Femur (tissue), 1 donor: ENCODE measurements at regions not wholly inside any gene's neighbourhood (a gene's known extent, or its start where the extent isn't known, plus 50 kb on each side); places are given as distances from the start of the nearest gene placed in this dataset.
"Not testable (repeated sequence)": the region's sequence is repeated elsewhere in the genome, so short reads cannot be mapped to it uniquely, and the experiment has no call there.

ENCODE experiments used
- DNase-seq: peaks from one replicate; pipeline ENCODE4 v3.0.0-alpha.2; 2017

DNA sequence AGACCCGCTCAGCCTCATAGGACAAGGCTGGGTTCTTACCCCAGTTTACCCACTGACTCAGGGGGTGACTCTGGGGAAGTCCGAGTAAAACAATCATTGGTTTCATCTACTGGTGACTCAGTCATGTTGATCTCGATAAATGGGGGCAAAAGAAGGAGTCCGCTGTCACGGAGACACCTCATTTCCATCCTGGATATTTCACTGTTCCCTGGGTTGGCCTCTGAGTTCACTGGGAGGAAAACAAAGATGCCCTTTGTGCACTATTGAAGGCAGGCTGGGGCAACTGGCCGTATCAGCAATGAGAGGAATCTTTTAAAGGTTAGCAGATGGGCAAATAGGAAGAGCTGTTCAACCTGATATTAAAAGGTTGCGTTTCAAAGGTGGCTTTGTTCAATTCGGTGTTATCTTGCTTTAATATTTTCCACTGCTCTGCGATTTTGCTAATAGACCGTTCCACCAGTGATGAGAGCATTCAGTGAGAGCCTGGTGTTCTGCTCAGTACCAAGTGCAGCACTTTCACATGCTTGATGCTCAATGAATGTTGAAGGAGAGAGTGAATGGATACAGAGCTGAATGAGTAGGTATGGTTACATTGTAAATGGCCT is 110.2 kb upstream of the EGFLAM start:
- DNase-seq: no peak

DNA sequence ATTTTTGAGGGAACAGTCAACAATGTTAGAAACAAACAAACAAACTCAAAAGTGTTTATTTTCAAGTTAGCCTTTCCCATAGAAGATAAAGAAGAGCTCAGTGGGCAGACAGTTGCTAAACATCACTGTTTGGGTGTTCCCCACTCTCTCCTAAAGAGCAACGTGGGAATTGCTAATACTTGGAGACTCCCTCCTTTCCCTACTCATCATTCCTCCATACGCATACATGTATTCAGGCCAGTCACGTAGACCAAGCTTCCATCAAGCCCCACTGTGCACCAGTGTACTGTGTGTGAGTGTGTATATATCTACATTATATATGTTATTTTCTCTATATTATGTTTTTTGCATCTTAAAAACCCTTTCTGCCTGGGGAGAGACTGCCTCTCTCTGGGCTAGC is 115.0 kb upstream of the EGFLAM start:
- no peak for DNase-seq

DNA sequence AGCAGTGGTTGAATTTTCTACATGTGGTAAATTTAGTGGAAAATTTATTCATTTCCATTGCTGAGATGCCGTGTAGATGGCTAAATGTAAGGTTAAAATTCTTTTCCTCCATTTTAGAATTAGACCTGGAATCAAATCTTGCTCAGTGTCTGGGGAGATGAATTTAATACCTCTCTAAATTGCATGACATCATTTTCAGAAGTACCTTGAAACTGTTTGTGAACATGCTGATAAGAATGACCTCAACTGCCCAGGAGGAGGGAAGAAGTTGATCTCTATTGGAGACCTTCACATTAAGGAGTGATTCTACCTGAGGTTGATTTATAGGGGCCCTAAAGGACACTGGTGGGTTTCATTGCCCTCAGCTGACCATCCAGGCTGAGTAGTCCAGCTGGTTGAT is 116.7 kb upstream of the EGFLAM start:
- DNase-seq: no peak

- no peak for DNase-seq
Measured at GRCh38 chr5:38138574-38138973, 119.8 kb upstream of the EGFLAM start.

DNA sequence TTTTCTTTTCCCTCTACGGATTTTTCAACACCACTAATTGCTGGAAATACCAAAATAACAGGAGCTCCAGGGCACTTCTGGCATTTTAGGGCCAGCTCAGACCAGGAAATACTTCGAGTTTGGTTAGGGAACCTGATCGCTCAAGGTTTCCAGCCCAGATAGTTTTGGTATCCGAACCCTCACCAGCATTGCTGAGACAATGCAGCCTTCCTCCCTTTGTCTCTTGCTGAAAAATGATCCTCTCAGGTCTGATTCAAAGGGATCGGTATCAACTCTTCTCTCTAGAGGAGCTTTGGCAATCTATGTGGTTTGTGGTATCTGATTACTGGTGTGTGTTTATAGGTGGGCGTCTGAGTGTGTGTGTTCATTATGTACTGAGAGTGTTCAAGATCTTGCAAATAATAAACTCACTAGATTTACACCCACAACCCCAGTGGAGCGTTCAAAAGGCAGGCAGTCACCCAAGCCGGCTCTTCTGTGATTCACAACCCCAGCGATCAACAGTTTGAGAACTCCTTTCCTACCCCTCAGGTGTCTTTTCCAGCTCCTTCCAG is 122.8 kb upstream of the EGFLAM start:
- no peak for DNase-seq

- no peak for DNase-seq
Measured at GRCh38 chr5:38134810-38135209, 123.5 kb upstream of the EGFLAM start.

DNA sequence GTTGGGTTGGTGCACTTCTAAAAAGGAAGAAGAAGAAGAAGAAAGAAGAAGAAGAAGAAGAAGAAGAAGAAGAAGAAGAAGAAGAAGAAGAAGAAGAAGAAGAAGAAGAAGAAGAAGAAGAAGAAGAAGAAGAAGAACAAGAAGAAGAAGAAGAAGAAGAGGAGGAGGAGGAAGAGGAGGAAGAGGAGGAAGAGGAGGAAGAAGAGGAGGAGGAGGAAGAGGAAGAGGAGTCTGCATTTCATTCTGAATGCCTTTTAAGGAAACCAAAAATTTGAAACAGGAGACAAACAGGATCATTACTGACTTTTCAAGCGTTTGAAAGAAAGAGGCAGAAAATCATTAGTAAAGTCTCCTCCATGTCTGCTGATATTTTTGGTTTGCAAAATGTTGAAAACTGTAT is 124.1 kb upstream of the EGFLAM start:
- DNase-seq: not testable (repeated sequence)

GRCh38 chr5:38131686-38132085 is 126.7 kb upstream of the EGFLAM start:
- no peak for DNase-seq

DNA sequence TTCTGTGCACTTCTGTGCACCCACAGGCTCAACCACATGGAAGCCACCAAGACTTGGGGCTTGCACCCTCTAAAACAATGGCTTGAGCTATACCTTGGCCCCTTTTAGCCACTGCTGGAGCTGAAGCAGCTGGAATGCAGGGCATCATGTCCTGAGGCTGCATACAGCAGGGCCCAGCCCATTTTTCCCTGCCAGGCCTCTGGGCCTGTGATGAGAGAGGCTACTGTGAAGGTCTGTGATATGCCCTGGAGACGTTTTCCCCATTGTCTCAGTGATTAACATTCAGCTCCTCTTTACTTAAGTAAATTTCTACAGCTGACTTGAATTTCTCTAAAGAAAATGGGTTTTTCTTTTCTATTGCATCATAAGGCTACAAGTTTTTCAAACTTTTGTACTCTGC is 134.0 kb upstream of the EGFLAM start:
- no peak for DNase-seq

DNA sequence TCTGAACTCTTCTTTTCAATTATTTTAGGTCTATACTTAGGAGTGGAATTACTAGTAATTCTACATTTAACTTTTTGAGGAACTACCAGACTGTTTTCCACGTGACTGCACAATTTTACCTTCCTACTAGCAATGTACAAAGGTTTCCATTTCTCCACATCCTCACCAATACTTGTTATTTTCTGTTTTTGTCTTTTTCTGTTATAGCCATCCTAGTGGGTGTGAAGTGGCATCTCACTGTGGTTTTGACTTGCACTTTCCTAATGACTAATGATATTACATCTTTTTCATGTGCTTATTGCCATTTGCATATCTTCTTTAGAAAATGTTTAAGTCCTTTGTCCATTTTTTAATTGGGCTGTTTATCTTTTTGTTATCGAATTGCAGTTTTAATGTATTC is 136.9 kb upstream of the EGFLAM start:
- DNase-seq: no peak

DNA sequence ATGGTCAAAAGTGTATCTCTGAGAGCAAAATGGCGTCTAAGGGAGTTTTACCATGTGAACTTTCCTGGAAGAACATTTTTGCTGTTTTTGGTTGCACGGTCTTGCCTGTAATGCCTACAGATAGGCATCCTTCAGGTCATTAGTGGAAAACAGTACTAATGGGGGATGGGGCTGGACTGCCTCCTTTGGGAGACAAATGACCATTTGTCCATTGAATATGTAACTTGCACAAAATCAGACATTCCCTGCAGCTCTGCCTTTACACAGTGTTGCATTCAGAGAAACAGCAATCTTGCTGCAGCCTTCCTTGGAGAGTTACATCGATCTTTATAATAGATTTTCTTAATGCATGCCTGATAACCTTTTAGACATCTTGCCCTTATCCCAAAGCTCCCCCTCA is 138.5 kb upstream of the EGFLAM start:
- no peak for DNase-seq

GRCh38 chr5:38117784-38118479 is 140.4 kb upstream of the EGFLAM start:
- no peak for DNase-seq

DNA sequence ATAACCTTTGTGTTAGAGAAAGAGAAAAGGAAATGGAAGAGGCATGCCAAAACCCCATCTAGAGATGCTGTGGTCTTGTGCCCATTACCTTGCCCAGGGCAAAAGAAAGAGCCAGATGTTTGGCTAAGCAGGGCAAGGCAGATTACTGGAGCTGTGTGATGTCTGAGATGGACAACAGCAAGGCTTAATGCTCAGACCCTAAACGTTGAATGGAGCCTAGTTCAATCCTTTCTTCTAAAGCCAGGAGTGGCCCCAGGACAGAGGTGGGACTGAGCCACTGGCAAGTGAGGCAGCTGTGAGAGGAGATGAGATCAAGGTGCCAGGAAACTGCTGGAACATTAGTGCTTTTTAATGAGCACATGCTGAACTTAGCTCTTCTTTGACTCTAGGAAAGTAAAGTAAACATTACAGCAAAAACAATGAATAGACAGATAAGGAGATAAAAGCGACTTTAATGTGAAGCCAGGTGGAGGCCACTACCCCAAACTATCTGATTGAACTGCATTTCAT is 143.0 kb upstream of the EGFLAM start:
- no peak for DNase-seq

DNA sequence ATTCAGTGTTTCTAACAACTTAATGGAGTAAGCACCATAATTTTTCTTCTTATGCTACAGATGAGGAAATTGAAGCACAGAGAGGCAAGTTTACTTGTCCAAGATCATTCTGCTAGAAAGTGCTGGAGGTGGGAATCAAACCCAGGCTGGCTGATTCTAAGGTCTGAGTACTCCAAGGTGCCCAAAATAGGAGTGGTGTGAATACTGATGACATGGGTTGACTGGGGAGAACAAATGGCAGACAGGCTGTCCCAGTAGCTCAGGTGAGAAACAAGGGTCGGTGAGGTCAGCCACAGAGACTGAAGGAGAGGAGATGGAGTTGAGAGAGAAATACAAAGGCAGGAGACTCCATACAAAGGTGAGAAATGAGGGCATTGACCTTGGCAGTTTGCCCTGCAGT is 144.5 kb upstream of the EGFLAM start:
- DNase-seq: no peak

GRCh38 chr5:38113456-38113855 is 144.9 kb upstream of the EGFLAM start:
- DNase-seq: no peak

GRCh38 chr5:38112938-38113337 is 145.4 kb upstream of the EGFLAM start:
- DNase-seq: no peak

GRCh38 chr5:38110130-38110529 is 148.2 kb upstream of the EGFLAM start:
- DNase-seq: no peak

DNA sequence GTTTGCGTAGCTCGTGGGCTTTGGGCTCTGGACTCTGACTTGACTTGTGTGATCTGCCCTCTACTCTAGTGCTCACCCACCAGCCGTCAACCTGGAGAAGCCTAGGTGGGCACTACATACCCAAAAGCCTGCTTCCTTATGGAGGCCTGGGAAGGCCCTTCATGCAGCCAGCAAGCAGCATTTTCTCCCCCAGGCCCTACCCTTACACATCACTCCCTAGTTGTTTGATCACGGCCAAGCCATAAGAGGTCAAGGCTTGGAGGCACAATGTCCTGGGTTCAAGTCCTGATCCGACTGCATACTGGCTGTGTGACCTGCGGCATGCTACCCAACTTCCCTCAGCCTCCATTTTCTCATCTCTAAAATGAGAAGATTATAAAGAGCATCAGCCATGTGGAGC is 151.3 kb upstream of the EGFLAM start:
- DNase-seq: no peak

DNA sequence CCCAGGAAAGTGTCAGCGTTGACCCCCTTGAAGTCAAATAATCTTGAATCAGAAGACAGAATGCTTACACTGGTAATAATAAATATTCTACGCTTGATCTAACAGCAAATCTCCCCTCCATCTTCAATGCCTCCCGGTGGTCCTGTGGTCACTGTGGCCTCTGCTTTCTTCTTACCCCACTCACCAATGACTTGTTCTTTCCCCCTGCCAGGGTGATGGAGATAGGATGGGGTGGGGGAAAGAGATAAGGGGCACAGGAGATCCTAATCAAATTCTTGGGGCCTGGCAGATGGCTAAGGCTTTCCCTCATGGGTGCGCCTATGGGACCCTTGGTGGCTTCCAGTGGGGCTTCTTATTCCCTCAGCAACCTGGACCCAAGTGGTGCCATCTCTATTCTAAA is 152.6 kb upstream of the EGFLAM start:
- DNase-seq: no peak

DNA sequence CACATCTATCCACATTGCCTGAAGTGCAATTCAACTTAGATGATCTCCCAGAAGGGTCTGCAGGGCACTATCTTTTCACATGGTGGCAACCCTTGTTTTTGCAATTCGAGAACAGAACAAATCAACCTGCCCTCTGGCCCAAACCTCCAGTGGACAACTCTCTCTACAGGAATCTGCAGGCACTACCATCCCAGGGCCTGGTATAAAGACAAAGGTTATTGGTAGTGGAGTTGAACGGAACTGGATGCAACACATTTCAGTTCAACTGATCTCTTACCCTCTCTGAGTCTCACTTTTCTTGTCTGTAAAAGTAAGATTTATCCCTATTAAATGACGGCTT is 153.2 kb upstream of the EGFLAM start:
- DNase-seq: no peak

- DNase-seq: no peak
Measured at GRCh38 chr5:38104497-38105230, 153.7 kb upstream of the EGFLAM start.

- DNase-seq: no peak
Measured at GRCh38 chr5:38101897-38102296, 156.5 kb upstream of the EGFLAM start.

GRCh38 chr5:38099205-38100168 is 158.9 kb upstream of the EGFLAM start:
- no peak for DNase-seq
